ENCODE measurements at regions not wholly inside any gene's neighbourhood (a gene's known extent, or its start where the extent isn't known, plus 50 kb on each side); places are given as distances from the start of the nearest gene placed in this dataset.

DNA sequence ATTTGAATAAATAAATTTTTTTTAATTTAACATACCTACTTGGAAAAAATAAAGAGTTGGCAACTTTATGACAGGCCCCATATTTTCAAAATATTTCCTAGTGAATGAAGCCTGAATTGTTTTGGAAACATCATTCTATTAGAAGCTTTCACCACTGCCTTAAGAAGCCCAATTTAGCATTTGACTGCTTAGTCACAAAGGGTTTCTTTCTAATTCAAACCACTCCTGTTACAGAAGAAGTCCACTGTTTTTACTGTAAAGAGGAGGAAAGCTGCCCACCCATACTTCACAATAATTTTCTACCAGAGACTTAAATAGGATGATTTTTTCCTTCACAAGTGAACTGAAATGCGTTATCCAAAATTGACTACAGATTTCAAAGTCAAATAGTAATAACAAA lies 534.6 kb upstream of the PTBP2 start:
- H3K4me3 ChIP-seq = no peak overlapping the region
- no peak for DNase-seq (ENCODE audit: extremely low read depth in 1 of 4, low spot score in 3 of 4)
- no peaks in the 10 kb centered on the region for H3K9me1 ChIP-seq (ENCODE audit: control insufficient read depth, insufficient read depth, low read length)
- ATAC-seq = no peak
- no peaks in the 10 kb centered on the region for H3K27me3 ChIP-seq (ENCODE audit: control insufficient read depth in 2 of 2, insufficient read depth in 2 of 2, low read length in 2 of 2)
- H3K79me2 ChIP-seq (ENCODE audit: control insufficient read depth, insufficient read depth, low read length) = no peaks in the 10 kb centered on the region
- POLR2A ChIA-PET = no interaction called here
- FAIRE-seq = no peak
- no peak overlapping the region for H3K4me2 ChIP-seq (ENCODE audit: insufficient read depth, low read length)
- H3K36me3 ChIP-seq (ENCODE audit: control insufficient read depth, insufficient read depth, low read length) = no peaks in the 10 kb centered on the region
- no peak overlapping the region for H2AFZ ChIP-seq (ENCODE audit: low read depth, low read length)
- H3K9ac ChIP-seq (ENCODE audit: insufficient read depth in 1 of 2, low read depth in 2 of 2, low read length in 2 of 2) = no peak overlapping the region
- H3K4me1 ChIP-seq (replicated peaks in 1 of 2; ENCODE audit: control insufficient read depth in 2 of 2, insufficient read depth in 2 of 2, low read length in 2 of 2) = no peaks in the 10 kb centered on the region
- CTCF ChIA-PET (ENCODE audit: low intra/inter-chr PET ratio) = no interaction called here
- no peak overlapping the region for H3K27ac ChIP-seq (ENCODE audit: extremely low read depth, low read depth, low read length)
- 0% methylated on average over 1 of the region's 1 CpG for WGBS (ENCODE audit: insufficient coverage, low coverage, missing lambda C conversion rate)
- intact Hi-C loops (cut with micrococcal nuclease) (no loop called here), in situ Hi-C loops (cut with MboI) (no loop called here)
- H4K20me1 ChIP-seq (replicated peaks; ENCODE audit: control insufficient read depth, insufficient read depth, low read length) = no peaks in the 10 kb centered on the region
- no peaks in the 10 kb centered on the region; the same call in 1 of the 2 replicates for H3K9me3 ChIP-seq (replicated peaks; ENCODE audit: control insufficient read depth, insufficient read depth, low read depth, low read length)
- no TSS peak for BruUV-seq (replicated peaks)
- no peak for TF ChIP-seq MCM3 (IDR thresholded peaks at IDR 0.05)
- no peak for TF ChIP-seq ZNF184 (CRISPR knock-in tag; IDR thresholded peaks at IDR 0.05)
- TF ChIP-seq ZNF124 (CRISPR knock-in tag; IDR thresholded peaks at IDR 0.05) = no peak
- no peak for TF ChIP-seq BRD9 (IDR thresholded peaks at IDR 0.05; ENCODE audit: low read depth, partially characterized antibody)
- TF ChIP-seq, protein P1, sequence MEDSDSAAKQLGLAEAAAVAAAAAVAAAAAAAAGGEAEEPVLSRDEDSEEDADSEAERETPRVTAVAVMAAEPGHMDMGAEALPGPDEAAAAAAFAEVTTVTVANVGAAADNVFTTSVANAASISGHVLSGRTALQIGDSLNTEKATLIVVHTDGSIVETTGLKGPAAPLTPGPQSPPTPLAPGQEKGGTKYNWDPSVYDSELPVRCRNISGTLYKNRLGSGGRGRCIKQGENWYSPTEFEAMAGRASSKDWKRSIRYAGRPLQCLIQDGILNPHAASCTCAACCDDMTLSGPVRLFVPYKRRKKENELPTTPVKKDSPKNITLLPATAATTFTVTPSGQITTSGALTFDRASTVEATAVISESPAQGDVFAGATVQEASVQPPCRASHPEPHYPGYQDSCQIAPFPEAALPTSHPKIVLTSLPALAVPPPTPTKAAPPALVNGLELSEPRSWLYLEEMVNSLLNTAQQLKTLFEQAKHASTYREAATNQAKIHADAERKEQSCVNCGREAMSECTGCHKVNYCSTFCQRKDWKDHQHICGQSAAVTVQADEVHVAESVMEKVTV (CRISPR knock-in tag; IDR thresholded peaks at IDR 0.05) = no peak
- no peak for TF ChIP-seq ZFP36 (IDR thresholded peaks at IDR 0.05; ENCODE audit: low read depth, low read length, partially characterized antibody)
- TF ChIP-seq, protein P2, sequence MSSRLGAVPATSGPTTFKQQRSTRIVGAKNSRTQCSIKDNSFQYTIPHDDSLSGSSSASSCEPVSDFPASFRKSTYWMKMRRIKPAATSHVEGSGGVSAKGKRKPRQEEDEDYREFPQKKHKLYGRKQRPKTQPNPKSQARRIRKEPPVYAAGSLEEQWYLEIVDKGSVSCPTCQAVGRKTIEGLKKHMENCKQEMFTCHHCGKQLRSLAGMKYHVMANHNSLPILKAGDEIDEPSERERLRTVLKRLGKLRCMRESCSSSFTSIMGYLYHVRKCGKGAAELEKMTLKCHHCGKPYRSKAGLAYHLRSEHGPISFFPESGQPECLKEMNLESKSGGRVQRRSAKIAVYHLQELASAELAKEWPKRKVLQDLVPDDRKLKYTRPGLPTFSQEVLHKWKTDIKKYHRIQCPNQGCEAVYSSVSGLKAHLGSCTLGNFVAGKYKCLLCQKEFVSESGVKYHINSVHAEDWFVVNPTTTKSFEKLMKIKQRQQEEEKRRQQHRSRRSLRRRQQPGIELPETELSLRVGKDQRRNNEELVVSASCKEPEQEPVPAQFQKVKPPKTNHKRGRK (tag; IDR thresholded peaks at IDR 0.05) = no peak
- TF ChIP-seq, protein P3, sequence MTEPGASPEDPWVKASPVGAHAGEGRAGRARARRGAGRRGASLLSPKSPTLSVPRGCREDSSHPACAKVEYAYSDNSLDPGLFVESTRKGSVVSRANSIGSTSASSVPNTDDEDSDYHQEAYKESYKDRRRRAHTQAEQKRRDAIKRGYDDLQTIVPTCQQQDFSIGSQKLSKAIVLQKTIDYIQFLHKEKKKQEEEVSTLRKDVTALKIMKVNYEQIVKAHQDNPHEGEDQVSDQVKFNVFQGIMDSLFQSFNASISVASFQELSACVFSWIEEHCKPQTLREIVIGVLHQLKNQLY (CRISPR knock-in tag; conservative IDR thresholded peaks at IDR 0.05) = no peak
- TF ChIP-seq ZKSCAN1 (IDR thresholded peaks at IDR 0.05; ENCODE audit: low read depth, low read length) = no peak
- TF ChIP-seq HEY1 (CRISPR knock-in tag; IDR thresholded peaks at IDR 0.05; ENCODE audit: borderline replicate concordance) = no peak
- no peak for TF ChIP-seq HDAC1 (IDR thresholded peaks at IDR 0.05)
- no peak for TF ChIP-seq RBM22 (IDR thresholded peaks at IDR 0.05; ENCODE audit: low read depth, low read length, poor library complexity, severe bottlenecking)
- TF ChIP-seq SMARCB1 (IDR thresholded peaks at IDR 0.05; ENCODE audit: insufficient read length, low read depth) = no peak
- no peak for TF ChIP-seq MXI1 (IDR thresholded peaks at IDR 0.05; ENCODE audit: low read depth, low read length)
- no peak for TF ChIP-seq SMC3 (conservative IDR thresholded peaks at IDR 0.05; ENCODE audit: insufficient read depth, low read depth, low read length)
- TF ChIP-seq SIRT6 (IDR thresholded peaks at IDR 0.05; ENCODE audit: low read depth, low read length) = no peak
- TF ChIP-seq, protein P4, sequence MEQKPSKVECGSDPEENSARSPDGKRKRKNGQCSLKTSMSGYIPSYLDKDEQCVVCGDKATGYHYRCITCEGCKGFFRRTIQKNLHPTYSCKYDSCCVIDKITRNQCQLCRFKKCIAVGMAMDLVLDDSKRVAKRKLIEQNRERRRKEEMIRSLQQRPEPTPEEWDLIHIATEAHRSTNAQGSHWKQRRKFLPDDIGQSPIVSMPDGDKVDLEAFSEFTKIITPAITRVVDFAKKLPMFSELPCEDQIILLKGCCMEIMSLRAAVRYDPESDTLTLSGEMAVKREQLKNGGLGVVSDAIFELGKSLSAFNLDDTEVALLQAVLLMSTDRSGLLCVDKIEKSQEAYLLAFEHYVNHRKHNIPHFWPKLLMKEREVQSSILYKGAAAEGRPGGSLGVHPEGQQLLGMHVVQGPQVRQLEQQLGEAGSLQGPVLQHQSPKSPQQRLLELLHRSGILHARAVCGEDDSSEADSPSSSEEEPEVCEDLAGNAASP (IDR thresholded peaks at IDR 0.05) = no peak
- TF ChIP-seq, protein P5, sequence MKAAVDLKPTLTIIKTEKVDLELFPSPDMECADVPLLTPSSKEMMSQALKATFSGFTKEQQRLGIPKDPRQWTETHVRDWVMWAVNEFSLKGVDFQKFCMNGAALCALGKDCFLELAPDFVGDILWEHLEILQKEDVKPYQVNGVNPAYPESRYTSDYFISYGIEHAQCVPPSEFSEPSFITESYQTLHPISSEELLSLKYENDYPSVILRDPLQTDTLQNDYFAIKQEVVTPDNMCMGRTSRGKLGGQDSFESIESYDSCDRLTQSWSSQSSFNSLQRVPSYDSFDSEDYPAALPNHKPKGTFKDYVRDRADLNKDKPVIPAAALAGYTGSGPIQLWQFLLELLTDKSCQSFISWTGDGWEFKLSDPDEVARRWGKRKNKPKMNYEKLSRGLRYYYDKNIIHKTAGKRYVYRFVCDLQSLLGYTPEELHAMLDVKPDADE (conservative IDR thresholded peaks at IDR 0.05; ENCODE audit: control insufficient read depth, low read depth, low read length) = no peak
- TF ChIP-seq EP400 (IDR thresholded peaks at IDR 0.05) = no peak
